HG02938 (cell line): ENCODE measurements at regions not wholly inside any gene's neighbourhood (a gene's known extent, or its start where the extent isn't known, plus 50 kb on each side); places are given as distances from the start of the nearest gene placed in this dataset.
"Not testable (repeated sequence)": the region's sequence is repeated elsewhere in the genome, so short reads cannot be mapped to it uniquely, and the experiment has no call there.

Experiments used
- ATAC-seq: cut with Tn5 transposase; IDR thresholded peaks from one replicate; pipeline ENCODE4 v1.9.1; 2021; ENCODE audit warnings: mild to moderate bottlenecking, moderate library complexity; ENCODE audit not compliant: unreplicated experiment

DNA sequence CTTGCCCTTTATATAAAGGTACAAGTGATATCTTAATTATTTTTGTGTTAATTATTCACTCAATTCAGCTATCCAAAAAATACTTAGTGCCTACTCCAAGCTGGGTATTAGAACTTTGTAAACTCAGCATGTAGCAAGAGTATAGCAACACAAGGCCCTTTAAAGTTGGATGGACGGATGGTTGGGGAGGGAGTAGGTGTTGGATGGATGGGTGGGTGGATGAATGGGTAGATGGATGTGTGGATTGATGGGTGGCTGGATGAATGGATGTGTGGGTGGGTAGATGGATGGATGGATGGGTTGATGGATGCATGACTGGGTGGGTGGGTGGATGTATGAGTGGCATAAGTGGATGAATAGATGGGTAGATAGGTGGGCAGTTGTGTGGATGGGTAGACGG lies 211.5 kb downstream of the BANP start:
- not testable (repeated sequence) for ATAC-seq

DNA sequence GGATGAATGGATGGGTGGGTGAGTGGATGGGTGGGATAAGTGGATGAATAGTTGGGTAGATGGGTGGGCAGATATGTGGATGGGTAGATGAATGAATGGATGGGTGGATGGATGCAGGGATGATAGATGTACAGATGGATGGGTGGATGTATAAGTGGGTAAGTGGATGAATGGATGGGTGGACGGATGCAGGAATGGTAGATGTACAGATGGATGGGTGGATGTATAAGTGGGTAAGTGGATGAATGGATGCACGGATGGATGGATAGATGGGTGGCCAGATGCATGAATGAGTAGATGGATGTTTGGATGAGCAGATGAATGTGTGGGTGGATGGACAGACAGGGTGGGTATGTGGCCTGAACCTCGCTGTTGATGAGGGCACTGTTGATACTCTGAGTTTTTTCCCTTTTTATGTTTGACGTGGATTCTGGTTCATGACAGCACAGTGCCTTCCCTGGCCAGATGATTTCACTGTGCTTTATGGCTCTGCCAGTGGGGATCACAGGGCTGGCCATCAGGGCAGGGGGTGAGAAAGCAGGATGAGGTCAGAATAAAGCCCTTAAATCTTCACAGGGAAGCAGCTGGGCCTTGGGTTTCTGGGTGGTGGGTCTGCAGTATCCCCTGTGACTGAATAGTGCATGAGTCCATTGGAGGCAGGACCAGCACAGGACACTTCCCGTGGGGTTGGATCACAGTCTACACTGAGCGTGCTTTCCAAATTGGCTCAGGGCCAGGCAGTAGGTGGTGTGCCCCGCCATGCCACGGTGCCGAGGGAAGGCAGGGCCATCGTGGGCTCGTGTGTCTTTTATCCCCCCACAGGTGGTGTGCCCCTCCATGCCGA lies 213.2 kb downstream of the BANP start:
- not testable (repeated sequence) for ATAC-seq

DNA sequence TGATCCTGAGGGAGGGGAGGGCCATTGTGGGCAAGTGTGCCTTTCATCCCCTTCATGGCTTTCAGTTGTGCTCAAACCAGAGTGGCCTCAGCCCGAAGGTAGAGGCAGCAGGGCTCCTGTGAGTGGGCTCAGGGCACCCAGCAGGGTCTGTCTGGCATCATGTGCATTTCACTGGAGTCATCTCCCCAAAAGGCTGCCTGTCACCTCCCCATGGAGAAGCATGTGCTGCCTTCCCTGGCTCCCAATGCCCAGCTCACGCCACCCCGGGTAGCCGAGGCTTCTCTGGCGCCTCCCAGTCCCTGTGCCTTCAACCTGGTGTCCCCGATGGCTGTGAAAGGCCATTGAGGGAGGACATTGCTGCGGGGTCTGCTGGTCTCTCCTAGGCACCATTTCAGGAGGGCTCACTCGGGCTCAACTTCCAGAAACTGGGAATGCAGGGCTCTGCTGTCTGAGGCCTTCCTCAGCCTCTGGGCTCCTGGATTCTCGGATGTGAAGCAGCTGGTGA lies 213.9 kb downstream of the BANP start:
- ATAC-seq, result not testable (repeated sequence)

GRCh38 chr16:88165683-88166082 lies 214.4 kb downstream of the BANP start:
- ATAC-seq, result not testable (repeated sequence)

GRCh38 chr16:88166209-88166773 lies 215.1 kb downstream of the BANP start:
- ATAC-seq, result not testable (repeated sequence)

DNA sequence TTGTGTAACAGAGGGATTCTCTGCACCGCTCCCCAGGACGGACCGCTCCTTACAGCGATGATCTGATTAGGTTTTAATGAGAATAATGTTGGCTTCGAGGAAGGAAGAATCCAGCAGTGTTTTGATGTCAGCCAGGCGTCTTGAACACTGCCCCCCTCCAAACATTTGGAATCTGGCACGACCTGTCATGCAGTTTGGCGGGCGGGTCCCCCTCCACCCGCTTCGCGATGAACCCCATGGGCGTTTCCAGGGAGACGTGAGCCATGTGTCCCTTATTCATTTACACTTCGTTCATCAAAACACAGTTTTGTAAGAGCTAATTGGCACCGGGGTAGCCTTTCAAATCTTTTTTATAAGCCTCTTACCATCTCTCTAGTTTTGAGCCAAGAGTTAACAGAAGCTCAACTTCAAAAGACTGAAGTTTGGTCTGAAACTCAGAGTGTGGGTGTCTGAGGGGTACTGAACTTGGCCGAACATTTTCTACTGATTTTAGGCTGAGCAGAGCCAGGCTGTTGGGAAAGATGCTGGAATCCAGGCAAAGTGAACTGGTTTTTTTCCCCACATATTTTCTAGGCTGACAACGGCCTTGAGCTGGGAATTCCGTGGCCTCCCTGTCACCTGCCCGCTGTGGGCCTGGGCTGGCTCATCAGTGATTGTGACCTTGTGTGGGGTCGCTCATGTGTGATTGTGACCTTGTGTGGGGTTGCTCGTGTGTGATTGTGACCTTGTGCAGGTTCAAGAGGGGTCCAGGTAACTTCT lies 214.8 kb upstream of the ZNF469 start:
- not testable (repeated sequence) for ATAC-seq

GRCh38 chr16:88168557-88168949 lies 214.2 kb upstream of the ZNF469 start:
- not testable (repeated sequence) for ATAC-seq

DNA sequence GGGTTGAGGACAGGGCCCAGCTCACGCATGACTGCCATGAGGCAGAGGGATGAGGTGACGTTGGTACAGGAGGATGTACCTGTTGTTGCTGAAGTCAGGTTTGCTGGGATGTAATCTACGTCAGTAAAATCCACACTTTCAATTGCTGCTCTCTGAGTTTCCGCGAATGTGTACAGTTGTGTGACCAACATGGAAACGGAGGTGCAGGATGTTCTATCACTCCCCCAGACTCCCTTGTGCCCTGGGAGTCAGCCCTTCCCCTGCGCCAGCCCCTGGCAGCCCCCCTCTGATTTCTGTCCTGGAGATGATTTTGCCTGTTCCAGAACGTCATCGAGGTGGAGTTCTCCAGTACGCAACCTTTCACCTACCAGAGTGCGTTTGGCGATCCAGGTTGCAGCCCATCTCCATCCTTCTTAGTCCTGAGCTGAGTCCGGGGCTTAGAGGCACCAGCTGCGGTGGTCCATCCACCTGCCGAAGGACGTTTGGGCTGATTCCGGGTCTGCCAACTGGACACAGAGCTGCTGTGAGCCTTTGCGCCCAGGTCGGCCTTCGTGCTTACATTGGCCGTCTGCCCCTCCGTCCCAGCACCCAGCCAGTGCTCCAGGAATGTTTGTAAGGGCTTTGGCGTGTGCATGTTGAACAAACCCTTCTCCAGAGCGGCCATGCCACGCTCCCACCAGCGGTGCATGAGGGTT lies 213.5 kb upstream of the ZNF469 start:
- not testable (repeated sequence) for ATAC-seq

GRCh38 chr16:88169831-88170165 lies 213.0 kb upstream of the ZNF469 start:
- not testable (repeated sequence) for ATAC-seq

GRCh38 chr16:88170528-88170991 lies 212.2 kb upstream of the ZNF469 start:
- no peak for ATAC-seq

GRCh38 chr16:88171126-88171525 lies 211.6 kb upstream of the ZNF469 start:
- not testable (repeated sequence) for ATAC-seq

- not testable (repeated sequence) for ATAC-seq
These were observed 206.6 kb upstream of the ZNF469 start for GRCh38 chr16:88176184-88176583.

- ATAC-seq, result not testable (repeated sequence)
These were observed 206.1 kb upstream of the ZNF469 start for GRCh38 chr16:88176591-88177180.

GRCh38 chr16:88178251-88178650 lies 204.5 kb upstream of the ZNF469 start:
- not testable (repeated sequence) for ATAC-seq

GRCh38 chr16:88178896-88179295 lies 203.9 kb upstream of the ZNF469 start:
- not testable (repeated sequence) for ATAC-seq

DNA sequence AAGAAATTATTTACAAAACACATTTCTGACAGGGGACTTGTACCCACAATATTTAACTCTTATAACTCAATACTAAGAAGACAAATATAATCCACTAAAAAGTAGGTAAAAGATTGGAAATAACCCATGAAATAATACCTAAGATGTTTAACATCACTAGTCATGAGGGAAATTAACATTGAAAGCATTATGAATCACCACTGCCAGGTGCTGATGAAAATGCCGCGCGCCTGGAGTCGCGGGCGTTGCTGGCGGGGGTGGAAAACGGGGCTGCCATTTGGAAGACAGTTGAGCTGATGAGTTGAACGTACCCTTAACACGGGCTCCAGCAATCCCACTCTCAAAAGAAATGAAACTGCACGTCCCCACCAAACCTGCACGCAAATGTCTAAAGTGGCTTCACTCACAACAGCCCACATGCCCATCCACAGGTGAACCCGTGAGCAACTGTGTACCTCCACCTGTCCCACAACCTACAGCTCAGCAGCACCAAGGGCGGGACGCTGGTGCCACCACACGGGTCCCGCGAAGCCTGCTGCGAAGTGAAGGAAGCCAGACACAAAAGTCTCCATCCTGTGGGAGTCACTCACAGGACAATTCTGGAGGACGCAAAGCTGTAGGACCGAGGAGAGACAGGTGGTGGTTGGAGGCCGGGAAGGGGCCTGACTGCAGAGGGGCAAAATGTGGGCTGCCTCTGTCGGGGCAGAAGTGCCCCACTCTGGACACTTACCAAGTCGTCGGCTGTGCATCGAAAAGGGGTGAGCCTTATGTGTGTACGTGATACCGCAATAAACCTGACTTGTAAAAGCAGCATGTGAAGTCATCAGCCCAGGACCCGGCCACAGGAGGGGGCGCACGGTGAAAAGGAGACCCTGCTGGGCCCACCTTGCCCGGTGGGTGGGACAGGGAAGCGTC lies 199.5 kb upstream of the ZNF469 start:
- not testable (repeated sequence) for ATAC-seq

DNA sequence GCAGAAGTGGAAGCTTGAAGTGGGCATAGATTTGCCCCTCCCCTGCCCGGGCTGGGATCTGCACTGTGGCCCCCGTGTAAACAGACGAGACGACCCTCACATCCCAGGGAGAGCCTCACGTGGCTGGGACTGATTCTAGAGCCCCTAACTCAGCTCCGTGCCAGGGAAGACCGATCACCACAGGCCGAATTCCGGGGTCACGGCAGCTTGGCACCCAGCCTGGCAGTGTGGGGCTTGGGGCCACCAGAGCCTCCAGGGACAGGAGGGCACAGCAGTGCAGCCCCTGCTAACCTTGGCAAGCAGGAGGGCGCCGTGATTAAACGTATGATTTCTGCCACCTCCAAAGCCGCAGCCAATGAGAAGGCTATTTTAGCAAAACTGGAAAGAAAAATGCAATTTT lies 198.7 kb upstream of the ZNF469 start:
- ATAC-seq, result not testable (repeated sequence)

DNA sequence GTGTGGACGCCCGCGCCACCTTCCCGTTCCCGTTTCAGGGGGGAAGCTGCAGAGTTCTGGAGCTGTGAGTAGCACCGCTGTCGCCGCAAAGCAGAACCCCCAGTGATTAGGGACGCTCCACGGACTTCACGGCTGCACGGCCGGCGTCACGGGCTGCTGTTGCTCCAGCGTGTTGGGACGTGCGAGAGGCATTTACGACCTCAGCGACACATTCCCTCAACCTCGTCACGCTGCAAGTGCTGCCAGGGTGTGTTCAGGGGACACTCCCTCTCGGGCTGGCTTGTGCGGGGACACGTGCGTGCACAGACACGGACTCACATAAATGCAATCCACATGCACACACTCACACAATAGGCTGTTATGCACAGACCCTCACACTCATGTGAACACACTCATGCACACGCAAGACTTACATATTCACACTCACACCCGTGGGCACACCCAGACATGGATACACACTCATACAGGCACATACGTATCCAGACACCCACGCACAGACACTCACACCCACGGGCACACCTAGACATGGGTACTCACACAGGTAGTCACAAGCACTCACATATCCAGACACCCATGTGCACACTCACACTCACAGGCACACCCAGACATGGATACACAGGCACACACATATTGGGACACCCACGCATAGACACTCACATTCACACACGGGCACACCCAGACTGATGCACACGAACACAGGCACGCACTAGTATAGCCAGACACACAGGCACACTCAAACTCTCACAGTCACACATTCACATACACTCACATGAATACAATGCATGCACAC lies 198.0 kb upstream of the ZNF469 start:
- ATAC-seq, result not testable (repeated sequence)
